ENCODE measurements at regions not wholly inside any gene's neighbourhood (a gene's known extent, or its start where the extent isn't known, plus 50 kb on each side); places are given as distances from the start of the nearest gene placed in this dataset.

- DNase-seq (ENCODE audit: low read depth, low spot score) (no peak), FAIRE-seq (no peak)
- Histone ChIP-seq H3K4me3 (replicated peaks in 1 of 3; ENCODE audit: insufficient read depth in 1 of 3, low read depth in 1 of 3, low read length in 3 of 3) (no peak overlapping the region), H2AFZ (ENCODE audit: low read depth, low read length) (no peak overlapping the region), H3K4me2 (ENCODE audit: insufficient read depth, low read length) (no peak overlapping the region), H3K36me3 (ENCODE audit: control insufficient read depth in 2 of 2, extremely low read depth in 1 of 2, insufficient read depth in 2 of 2, low read length in 2 of 2) (no peaks in the 10 kb centered on the region), H3K9me3 (replicated peaks; ENCODE audit: control insufficient read depth, insufficient read depth, low read length) (no peaks in the 10 kb centered on the region), H3K27ac (ENCODE audit: insufficient read depth, low read depth, low read length) (no peak overlapping the region), H3K4me1 (ENCODE audit: control insufficient read depth, extremely low read depth, insufficient read depth, low read length) (peaks cover 33% of the 10 kb centered on the region), H4K20me1 (replicated peaks; ENCODE audit: control insufficient read depth, extremely low read depth, insufficient read depth, low read length) (no peaks in the 10 kb centered on the region), H3K9me1 (replicated peaks; ENCODE audit: control insufficient read depth, extremely low read depth, insufficient read depth, low read length) (no peaks in the 10 kb centered on the region), H3K27me3 (ENCODE audit: control insufficient read depth in 2 of 2, insufficient read depth in 2 of 2, low read length in 2 of 2) (no peaks in the 10 kb centered on the region), H3K9ac (replicated peaks; ENCODE audit: extremely low read depth, insufficient read depth, low read length) (no peak overlapping the region), H3K79me2 (ENCODE audit: control insufficient read depth, insufficient read depth, low read length) (no peaks in the 10 kb centered on the region)
- ChIA-PET CTCF (no interaction called here), POLR2A (no interaction called here)
- dilution Hi-C loops (cut with MboI; ENCODE audit: extremely low pct_ligation_motif_present, low sequenced_read_pairs) (no loop called here), intact Hi-C loops (cut with micrococcal nuclease) (no loop called here)
- BruUV-seq (replicated peaks) = no TSS peak
- TF ChIP-seq POLR2A (IDR thresholded peaks at IDR 0.05; ENCODE audit: low read depth, low read length) (no peak), JUN (IDR thresholded peaks at IDR 0.05; ENCODE audit: borderline replicate concordance, insufficient read depth, insufficient read length, low read depth) (no peak), MAX (IDR thresholded peaks at IDR 0.05; ENCODE audit: insufficient read depth, insufficient read length) (no peak), MYC (IDR thresholded peaks at IDR 0.05; ENCODE audit: low read depth, low read length) (no peak), FOS (IDR thresholded peaks at IDR 0.05; ENCODE audit: borderline replicate concordance, insufficient read depth, low read length) (no peak), EZH2 (IDR thresholded peaks at IDR 0.05; ENCODE audit: borderline replicate concordance, low read depth, low read length, severe bottlenecking) (no peak), CTCF (IDR thresholded peaks at IDR 0.05; ENCODE audit: extremely low read depth in 1 of 2, insufficient read depth in 1 of 2, low read depth in 1 of 2, low read length in 2 of 2) (no peak), POLR2AphosphoS5 (IDR thresholded peaks at IDR 0.05; ENCODE audit: insufficient read depth, low read depth, low read length) (no peak), GATA2 (IDR thresholded peaks at IDR 0.05; ENCODE audit: insufficient read depth, insufficient read length, low read depth, low read length) (no peak)
These were observed 892.8 kb downstream of the TFAP2A start for GRCh38 chr6:9522101-9522500.
